8988T (cell line): ENCODE measurements at regions not wholly inside any gene's neighbourhood (a gene's known extent, or its start where the extent isn't known, plus 50 kb on each side); places are given as distances from the start of the nearest gene placed in this dataset.

Experiments
- DNase-seq: peaks from one replicate; pipeline ENCODE4 v3.0.0; 2011

DNA sequence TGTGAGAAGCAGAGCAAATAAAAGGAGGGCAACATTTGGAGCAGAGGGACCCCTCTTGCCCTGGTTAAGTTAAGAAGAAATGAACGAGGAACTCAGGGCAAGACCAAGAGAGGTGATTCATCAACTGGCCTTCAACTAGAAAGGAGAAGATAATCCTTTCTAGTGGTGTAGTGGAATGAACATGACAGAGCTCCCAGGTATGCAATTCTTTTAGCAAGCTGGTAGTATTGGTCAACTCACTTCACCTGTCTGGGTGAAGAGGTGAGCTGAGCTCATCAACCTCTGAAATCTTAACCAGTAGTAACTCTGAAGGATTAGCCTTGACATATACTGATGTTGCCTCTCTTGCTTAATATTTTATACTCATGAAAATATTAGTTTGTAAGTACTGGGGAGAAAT lies 1024.7 kb upstream of the GOT2 start:
- no peak for DNase-seq

DNA sequence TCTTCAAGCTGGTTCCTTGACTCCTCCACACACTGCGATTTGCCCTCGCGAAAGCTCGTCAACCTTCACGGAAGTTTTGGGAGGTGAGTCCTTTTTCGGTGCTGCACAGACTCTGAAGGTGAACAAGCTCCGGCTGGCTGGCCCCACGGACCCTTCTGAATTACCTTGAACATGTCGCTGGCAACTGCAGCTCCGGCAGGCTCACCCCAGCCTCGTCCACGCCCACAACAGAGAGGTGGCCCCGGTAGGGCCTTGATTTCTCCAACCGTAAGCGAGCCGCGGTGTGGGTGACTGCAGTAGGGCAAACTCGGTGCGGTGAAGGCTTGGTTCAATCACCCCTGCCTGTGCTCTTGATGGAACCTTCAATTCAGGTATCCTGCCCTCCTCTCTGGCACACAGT lies 1020.7 kb upstream of the GOT2 start:
- DNase-seq, result no peak

- DNase-seq, result no peak
These were observed 1015.7 kb upstream of the GOT2 start for GRCh38 chr16:59749662-59750336.

GRCh38 chr16:59748531-59748930 lies 1014.4 kb upstream of the GOT2 start:
- DNase-seq, result no peak

- no peak for DNase-seq
These were observed 1009.4 kb upstream of the GOT2 start for GRCh38 chr16:59743504-59743903.

- DNase-seq, result no peak
These were observed 1006.7 kb upstream of the GOT2 start for GRCh38 chr16:59740858-59741257.

DNA sequence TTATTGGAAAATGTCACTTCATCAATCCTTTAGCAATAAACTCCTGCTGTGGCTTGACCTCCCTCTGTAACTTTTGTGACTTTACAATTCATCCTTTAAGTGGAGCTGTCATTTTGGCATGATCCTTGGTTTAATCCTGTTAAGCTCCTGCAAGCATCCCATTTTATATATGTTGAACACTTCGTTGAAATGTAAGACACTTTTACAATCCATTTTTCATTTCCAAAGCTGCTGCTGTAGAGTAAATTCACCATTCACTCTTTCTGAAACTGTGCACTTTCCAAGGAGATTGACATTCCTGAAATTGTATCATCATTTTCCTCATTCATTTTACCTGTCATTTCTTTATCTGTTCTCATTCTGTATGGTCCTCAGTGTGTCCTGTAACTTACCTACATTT lies 1003.2 kb upstream of the GOT2 start:
- no peak for DNase-seq

- no peak for DNase-seq
These were observed 999.2 kb upstream of the GOT2 start for GRCh38 chr16:59733321-59733720.

GRCh38 chr16:59729613-59730012 lies 995.5 kb upstream of the GOT2 start:
- DNase-seq, result no peak

DNA sequence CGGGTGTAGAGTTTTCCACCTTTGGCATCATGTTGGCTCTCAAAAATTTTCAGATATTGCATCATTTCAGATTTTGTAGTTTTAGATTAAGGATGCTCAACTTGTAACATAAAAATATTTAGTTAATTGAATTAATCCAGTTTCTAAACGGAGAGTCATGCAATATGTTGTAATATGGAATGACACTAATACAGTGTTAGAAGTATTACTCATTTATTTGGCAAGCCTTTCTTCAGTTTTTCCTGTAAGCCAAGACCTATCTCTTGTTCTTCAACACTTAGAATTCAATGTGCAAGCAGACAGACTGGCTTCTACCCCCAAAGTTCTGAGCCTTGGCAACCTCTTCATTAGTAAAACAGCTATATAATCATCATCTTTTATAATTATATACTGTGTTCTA lies 985.0 kb upstream of the GOT2 start:
- DNase-seq, result no peak

DNA sequence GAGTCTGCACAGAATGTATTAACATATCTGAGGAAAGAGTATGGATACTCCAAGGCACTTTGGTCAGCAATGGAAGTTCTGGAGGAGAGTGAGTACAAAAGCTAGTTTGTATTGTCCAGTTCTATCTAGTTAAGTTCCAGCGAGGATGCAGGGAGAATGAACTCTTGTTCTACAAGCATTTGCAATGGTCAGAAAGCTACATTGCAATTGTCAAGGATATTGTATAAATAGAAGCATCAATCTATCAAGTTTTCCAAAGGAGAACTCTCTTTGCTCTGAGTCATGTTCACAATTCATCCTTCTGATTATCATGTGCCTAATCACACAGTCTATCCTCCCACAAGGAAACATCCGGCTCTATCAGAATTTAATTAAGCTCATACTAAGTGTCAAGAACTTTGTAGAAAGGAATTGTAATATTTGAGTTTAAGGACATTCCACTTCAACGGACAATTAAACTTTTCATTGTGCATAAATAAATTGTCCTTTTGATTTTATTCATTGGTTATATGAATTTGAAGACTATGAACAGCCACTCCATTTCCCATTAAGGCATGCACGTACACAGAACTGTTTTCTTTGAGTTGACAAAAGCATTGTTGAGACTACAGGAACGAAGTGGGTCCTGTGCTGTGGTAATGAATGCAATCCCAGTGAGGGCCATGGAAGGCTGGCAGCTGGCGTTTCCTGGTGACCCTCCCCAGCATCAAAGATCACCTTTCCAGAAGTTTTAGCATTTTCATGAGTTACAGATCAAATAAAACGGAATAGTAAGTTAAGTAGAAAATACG lies 973.5 kb upstream of the GOT2 start:
- DNase-seq, result no peak

- DNase-seq, result no peak
These were observed 968.1 kb upstream of the GOT2 start for GRCh38 chr16:59701963-59702930.

DNA sequence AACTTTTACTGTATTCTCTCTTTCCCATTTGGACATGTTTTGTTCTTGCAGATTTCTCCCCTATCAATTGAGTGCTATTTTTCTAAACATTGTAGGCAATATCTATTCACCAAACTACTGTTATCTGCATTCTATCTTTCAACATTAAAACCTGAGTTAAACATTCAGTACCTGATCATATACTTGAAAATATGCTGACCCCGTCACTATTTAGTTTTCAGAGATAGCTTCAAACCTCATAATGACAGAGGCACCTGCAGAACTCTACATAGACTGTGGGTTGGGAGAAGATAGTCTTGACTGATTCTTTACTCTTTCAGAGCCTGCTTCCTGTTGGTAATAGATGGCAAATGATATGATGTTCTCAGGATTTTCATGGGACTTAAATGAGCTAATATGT lies 965.7 kb upstream of the GOT2 start:
- no peak for DNase-seq

DNA sequence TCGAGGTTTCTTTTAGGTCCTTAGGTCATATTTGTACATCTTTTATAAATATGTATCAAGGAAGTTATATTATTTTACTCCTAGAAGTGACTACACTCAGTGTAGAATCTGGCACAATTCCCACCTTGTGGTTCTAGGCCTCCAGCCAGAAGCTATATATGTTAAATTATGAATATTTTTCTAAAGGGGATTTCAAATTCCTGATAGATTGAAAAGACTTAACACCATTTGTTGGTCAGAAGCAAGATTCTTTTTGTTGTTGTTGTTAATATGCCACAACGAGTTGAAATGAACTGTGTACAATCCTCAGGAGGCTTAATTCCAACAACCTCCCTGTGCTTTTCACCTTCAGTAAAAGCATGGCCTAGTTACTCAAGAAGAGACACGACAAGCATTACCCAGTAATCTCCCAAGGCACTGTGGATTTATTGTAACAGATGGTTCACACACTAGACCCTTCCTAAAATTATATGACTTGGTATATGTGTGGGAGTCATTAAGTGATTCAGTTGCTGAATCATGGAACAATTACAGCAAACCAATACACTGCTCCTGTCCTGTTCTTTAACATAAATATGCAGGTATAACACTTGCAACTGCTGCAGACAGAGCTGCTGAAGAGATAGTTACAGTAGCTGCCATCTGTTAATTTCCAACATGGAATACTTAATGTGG lies 964.4 kb upstream of the GOT2 start:
- DNase-seq, result no peak

DNA sequence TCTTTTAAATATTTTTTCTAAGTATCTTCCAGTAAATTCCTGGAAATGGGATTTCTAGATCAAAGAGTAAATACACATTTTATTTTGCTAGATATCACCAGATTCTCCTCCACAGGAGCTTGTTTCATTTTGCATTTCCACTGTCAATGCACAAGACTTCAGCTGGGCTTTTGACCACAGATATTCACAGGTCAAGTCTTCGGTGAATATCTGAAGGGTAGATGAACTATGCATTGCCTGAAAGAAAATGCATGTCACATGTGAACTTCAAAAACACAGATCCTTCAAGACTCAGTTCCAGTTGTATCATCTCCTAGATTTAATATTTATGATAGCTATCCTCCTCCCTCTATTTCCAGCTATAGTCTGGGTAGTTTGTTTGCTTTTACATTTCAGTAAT lies 963.6 kb upstream of the GOT2 start:
- no peak for DNase-seq

- DNase-seq, result no peak
These were observed 963.1 kb upstream of the GOT2 start for GRCh38 chr16:59697236-59697635.

DNA sequence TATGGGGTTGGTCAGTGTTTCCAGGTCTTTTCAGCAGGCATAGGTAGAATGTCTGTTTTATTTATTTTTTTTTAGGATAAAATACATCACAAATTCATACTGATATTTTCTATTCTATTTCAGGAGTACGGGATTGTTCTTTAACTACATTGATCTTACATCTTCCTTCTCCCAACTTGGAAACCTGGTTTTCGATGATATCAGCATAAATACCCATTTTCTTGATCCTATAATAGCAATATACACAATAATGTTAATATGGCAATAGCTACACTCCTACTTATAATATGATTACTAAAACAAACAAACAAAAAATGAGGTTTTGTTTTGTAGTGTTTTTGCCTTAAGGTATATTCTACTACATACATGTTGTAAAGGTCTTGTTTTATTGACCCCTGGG lies 962.4 kb upstream of the GOT2 start:
- no peak for DNase-seq

DNA sequence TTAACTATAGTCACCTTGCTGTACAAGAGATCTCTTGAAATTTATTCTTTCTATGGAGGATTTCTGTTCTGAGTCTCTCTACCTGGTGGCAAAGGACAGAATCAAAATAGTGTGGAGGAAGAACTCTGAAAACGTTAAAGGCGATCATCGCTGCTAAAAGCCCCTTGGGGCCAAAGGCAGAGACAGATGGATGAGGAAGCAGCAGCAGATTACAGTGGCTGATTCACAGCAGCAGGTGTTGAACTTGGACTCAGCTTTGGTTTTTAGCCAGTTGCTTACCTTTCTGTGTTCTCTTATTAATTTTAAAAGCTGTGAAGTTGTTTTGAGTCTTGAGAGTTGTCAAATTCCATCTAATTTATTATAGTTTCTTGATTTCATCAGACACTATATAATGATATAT lies 956.1 kb upstream of the GOT2 start:
- no peak for DNase-seq

DNA sequence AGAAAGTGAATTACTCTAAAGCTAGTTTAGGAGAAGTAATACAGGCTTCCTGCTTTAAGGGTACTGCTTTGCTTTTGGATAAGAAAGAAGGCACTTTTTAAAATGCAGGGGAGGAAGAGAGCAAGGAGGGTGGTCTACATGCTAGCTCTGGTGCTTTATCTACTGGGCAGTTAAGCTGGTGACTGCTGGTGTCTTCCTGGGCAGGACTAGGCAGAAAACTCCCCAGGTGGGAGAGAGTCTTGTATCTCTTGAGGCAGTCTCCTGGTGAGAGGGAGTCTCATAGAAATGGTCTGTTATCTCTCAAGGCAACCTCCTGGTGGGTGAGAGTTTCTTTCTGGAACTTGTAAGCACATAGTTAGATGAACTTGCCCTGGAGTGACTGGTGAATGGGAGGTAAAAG lies 953.9 kb upstream of the GOT2 start:
- DNase-seq, result no peak

GRCh38 chr16:59686405-59686804 lies 952.3 kb upstream of the GOT2 start:
- DNase-seq, result no peak

DNA sequence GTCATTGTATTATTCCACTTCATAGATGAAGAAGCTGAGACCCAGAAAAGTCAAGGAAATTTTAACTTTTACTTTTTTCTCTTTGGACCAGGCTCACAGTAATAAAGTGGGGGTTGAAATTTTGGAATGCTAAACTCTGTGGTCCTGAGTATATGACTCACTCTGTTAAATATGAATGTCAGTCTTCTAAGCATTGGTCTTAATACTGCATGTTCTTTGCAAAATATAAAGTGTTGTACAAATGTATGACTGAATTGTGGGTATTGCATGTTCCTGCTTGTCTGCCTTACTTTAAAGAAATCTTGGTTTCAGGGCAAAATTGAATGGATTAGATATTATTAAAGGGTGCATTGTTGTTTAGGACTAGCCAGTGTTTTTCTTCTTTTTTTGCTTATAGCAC lies 950.8 kb upstream of the GOT2 start:
- DNase-seq, result no peak

GRCh38 chr16:59683709-59684108 lies 949.6 kb upstream of the GOT2 start:
- DNase-seq, result no peak

- no peak for DNase-seq
These were observed 931.6 kb upstream of the GOT2 start for GRCh38 chr16:59665618-59666220.
